ENCODE measurements at regions not wholly inside any gene's neighbourhood (a gene's known extent, or its start where the extent isn't known, plus 50 kb on each side); places are given as distances from the start of the nearest gene placed in this dataset.

GRCh38 chr5:28077291-28078240 is 1039.2 kb upstream of the CDH9 start:
- H3K9me3 ChIP-seq (ENCODE audit: control insufficient read depth, insufficient read depth, low read length), result peaks cover 8% of the 10 kb centered on the region
- Mint-ChIP-seq H3K9me3 (peaks cover 4 to 7% of the 10 kb centered on the region in 2 donors), H3K4me3 (no peak overlapping the region), H3K27ac (no peak overlapping the region), H3K27me3 (ENCODE audit: low read depth in 2 of 2) (no peaks in the 10 kb centered on the region), H3K4me1 (no peaks in the 10 kb centered on the region), H3K36me3 (peaks cover 5% of the 10 kb centered on the region)
- no peak overlapping the region for H3K4me3 ChIP-seq (ENCODE audit: low read length)
- H3K27ac ChIP-seq (ENCODE audit: low read length), result no peak overlapping the region
- no peak for ATAC-seq
- no peaks in the 10 kb centered on the region for H3K27me3 ChIP-seq (ENCODE audit: control insufficient read depth, insufficient read depth, low read length)
- WGBS (ENCODE audit: insufficient coverage), result 96% methylated on average over 42 of the region's 44 CpGs
- intact Hi-C loops (cut with micrococcal nuclease), result no loop called here
- H3K36me3 ChIP-seq (ENCODE audit: control insufficient read depth, insufficient read depth, low read length), result no peaks in the 10 kb centered on the region
- H3K4me1 ChIP-seq (ENCODE audit: control insufficient read depth, insufficient read depth, low read length), result no peaks in the 10 kb centered on the region
- no peak for DNase-seq
- no peak for TF ChIP-seq CTCF (IDR thresholded peaks at IDR 0.05)

- ATAC-seq (no peak), DNase-seq (no peak)
- no peak overlapping the region for H3K27ac ChIP-seq (ENCODE audit: low read length)
- 89% methylated on average over 3 of the region's 3 CpGs for WGBS (ENCODE audit: insufficient coverage)
- H3K27ac Mint-ChIP-seq, result no peak overlapping the region
- peaks cover 23% of the 10 kb centered on the region for H3K9me3 ChIP-seq (ENCODE audit: control insufficient read depth, insufficient read depth, low read length)
- no peak overlapping the region for H3K4me3 ChIP-seq (ENCODE audit: low read length)
- no peaks in the 10 kb centered on the region for H3K4me1 ChIP-seq (ENCODE audit: control insufficient read depth, insufficient read depth, low read length)
- no peaks in the 10 kb centered on the region for H3K36me3 ChIP-seq (ENCODE audit: control insufficient read depth, insufficient read depth, low read length)
- no peaks in the 10 kb centered on the region for H3K27me3 ChIP-seq (ENCODE audit: control insufficient read depth, insufficient read depth, low read length)
- no peaks in the 10 kb centered on the region for H3K27me3 Mint-ChIP-seq (ENCODE audit: low read depth in 2 of 2)
- intact Hi-C loops (cut with micrococcal nuclease), result no loop called here
- no peak for TF ChIP-seq CTCF (IDR thresholded peaks at IDR 0.05)
- H3K4me1 Mint-ChIP-seq, result no peaks in the 10 kb centered on the region
- H3K36me3 Mint-ChIP-seq, result peaks cover 3% of the 10 kb centered on the region
- H3K4me3 Mint-ChIP-seq, result no peak overlapping the region
- peaks cover 12 to 15% of the 10 kb centered on the region in 2 donors for H3K9me3 Mint-ChIP-seq
Observed at GRCh38 chr5:28066856-28067255, 1028.5 kb upstream of the CDH9 start.

- Mint-ChIP-seq H3K9me3 (peaks cover 12 to 14% of the 10 kb centered on the region in 2 donors), H3K27me3 (ENCODE audit: low read depth in 2 of 2) (no peaks in the 10 kb centered on the region), H3K27ac (no peak overlapping the region), H3K4me1 (no peaks in the 10 kb centered on the region), H3K36me3 (no peaks in the 10 kb centered on the region), H3K4me3 (no peak overlapping the region)
- DNase-seq, result no peak
- H3K27ac ChIP-seq (ENCODE audit: low read length), result no peak overlapping the region
- no peak for TF ChIP-seq CTCF (IDR thresholded peaks at IDR 0.05)
- no peaks in the 10 kb centered on the region for H3K36me3 ChIP-seq (ENCODE audit: control insufficient read depth, insufficient read depth, low read length)
- intact Hi-C loops (cut with micrococcal nuclease), result no loop called here
- peaks cover 23% of the 10 kb centered on the region for H3K9me3 ChIP-seq (ENCODE audit: control insufficient read depth, insufficient read depth, low read length)
- H3K4me3 ChIP-seq (ENCODE audit: low read length), result no peak overlapping the region
- ATAC-seq, result no peak
- no peaks in the 10 kb centered on the region for H3K4me1 ChIP-seq (ENCODE audit: control insufficient read depth, insufficient read depth, low read length)
- no peaks in the 10 kb centered on the region for H3K27me3 ChIP-seq (ENCODE audit: control insufficient read depth, insufficient read depth, low read length)
Observed at GRCh38 chr5:28065656-28066055, 1027.3 kb upstream of the CDH9 start.

- no CpG with 5 or more reads among the region's 1 CpG for WGBS (ENCODE audit: insufficient coverage)
- Histone ChIP-seq H3K4me3 (ENCODE audit: low read length) (no peak overlapping the region), H3K36me3 (ENCODE audit: control insufficient read depth, insufficient read depth, low read length) (no peaks in the 10 kb centered on the region), H3K9me3 (ENCODE audit: control insufficient read depth, insufficient read depth, low read length) (peaks cover 8% of the 10 kb centered on the region), H3K27ac (ENCODE audit: low read length) (no peak overlapping the region), H3K4me1 (ENCODE audit: control insufficient read depth, insufficient read depth, low read length) (no peaks in the 10 kb centered on the region), H3K27me3 (ENCODE audit: control insufficient read depth, insufficient read depth, low read length) (no peaks in the 10 kb centered on the region)
- intact Hi-C loops (cut with micrococcal nuclease), result no loop called here
- Mint-ChIP-seq H3K27me3 (ENCODE audit: low read depth in 2 of 2) (no peaks in the 10 kb centered on the region), H3K36me3 (no peaks in the 10 kb centered on the region), H3K4me1 (no peaks in the 10 kb centered on the region), H3K4me3 (no peak overlapping the region), H3K9me3 (peaks cover 6 to 9% of the 10 kb centered on the region in 2 donors), H3K27ac (no peak overlapping the region)
- ATAC-seq (no peak), DNase-seq (no peak)
- no peak for TF ChIP-seq CTCF (IDR thresholded peaks at IDR 0.05)
Observed at GRCh38 chr5:28046596-28046995, 1008.2 kb upstream of the CDH9 start.
